ENCODE measurements at regions not wholly inside any gene's neighbourhood (a gene's known extent, or its start where the extent isn't known, plus 50 kb on each side); places are given as distances from the start of the nearest gene placed in this dataset.

DNA sequence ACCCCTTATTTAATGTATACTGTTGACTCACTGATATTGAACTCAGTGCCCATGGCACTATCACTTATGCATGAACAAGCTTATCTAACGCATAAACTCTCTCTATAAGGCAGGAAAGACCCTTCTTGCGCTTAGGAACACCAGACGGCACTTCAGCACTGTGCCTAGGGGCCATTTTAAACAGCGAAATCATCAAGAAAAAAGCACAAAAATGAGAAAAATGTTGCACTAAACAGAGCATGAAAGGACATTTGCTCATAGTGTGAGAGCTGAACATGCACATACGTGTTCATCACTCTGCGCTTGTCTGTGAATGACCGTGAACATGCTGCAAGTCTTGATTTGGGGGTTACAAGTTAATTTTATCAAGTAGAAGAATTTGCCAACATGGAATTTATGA lies 109.6 kb downstream of the WDR11 start:
- DNase-seq (ENCODE audit: low read depth in 4 of 4, low spot score in 3 of 4), result no peak

GRCh38 chr10:120961795-120962755 lies 110.9 kb downstream of the WDR11 start:
- DNase-seq (ENCODE audit: low read depth in 4 of 4, low spot score in 3 of 4), result no peak

- no peak for DNase-seq (ENCODE audit: low read depth in 4 of 4, low spot score in 3 of 4)
Measured at GRCh38 chr10:120962756-120963593, 111.8 kb downstream of the WDR11 start.

- DNase-seq (ENCODE audit: low read depth in 4 of 4, low spot score in 3 of 4), result no peak
Measured at GRCh38 chr10:120963594-120964220, 112.5 kb downstream of the WDR11 start.

GRCh38 chr10:120966657-120967045 lies 115.5 kb downstream of the WDR11 start:
- no peak for DNase-seq (ENCODE audit: low read depth in 4 of 4, low spot score in 3 of 4)

DNA sequence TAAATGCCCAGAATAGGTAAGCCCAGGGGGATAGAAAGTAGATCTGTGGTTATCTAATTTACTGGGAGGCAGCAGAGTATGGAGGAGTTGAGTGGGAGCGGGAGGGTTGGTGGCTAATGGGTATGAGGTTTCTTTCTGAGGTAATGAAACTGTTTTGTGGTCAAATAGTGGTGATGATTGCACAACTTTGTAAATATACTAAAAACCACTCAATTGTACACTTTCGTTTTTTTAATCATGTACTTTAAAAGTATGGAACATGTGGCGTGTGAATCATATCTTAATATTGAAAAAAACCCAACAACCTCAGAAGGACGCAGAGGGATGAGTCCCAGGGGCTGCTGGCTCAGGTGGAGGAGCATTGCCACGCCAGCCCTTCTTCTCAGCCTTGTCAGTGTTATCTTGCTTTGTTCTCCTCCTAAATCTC lies 118.1 kb downstream of the WDR11 start:
- DNase-seq (ENCODE audit: low read depth in 4 of 4, low spot score in 3 of 4), result no peak

- no peak for DNase-seq (ENCODE audit: low read depth in 4 of 4, low spot score in 3 of 4)
Measured at GRCh38 chr10:120970595-120971529, 119.7 kb downstream of the WDR11 start.

DNA sequence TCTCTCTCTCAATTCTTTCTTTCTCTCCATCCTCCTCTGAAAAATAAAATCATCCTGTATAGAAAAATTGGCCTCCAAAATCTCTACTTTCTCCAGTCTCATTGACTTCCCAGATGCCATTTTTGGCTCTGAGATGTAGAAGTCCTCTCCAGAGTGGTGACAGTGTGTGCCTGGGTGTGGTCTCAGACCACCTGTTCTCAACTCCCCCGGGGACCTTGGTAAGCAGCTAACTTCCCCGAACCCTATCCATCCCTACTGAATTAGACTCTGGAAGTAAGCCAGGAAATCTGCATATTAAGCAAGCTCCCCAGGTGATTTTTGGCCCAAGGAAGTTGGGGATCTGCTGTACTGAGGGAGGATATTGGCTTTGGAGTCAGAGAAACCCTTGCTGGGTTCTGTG lies 120.5 kb downstream of the WDR11 start:
- no peak for DNase-seq (ENCODE audit: low read depth in 4 of 4, low spot score in 3 of 4)

DNA sequence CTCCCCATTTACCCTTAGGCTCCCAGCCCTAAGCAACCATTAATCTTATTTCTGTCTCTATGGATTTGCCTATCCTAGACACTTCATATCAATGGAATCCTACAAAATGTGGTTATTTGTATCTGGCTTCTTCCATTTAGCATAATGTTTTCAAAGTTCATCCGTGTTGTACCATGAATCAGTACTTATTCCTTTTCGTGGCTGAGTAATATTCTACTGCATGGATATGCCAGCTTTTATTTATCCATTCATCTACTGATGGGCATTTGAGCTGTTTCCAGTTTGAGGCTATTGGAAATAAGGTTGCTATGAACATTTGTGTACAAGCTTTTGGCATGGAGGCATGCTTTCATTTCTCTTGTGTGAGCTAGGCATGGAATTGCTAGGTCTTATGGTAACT lies 121.1 kb downstream of the WDR11 start:
- DNase-seq (ENCODE audit: low read depth in 4 of 4, low spot score in 3 of 4), result no peak

DNA sequence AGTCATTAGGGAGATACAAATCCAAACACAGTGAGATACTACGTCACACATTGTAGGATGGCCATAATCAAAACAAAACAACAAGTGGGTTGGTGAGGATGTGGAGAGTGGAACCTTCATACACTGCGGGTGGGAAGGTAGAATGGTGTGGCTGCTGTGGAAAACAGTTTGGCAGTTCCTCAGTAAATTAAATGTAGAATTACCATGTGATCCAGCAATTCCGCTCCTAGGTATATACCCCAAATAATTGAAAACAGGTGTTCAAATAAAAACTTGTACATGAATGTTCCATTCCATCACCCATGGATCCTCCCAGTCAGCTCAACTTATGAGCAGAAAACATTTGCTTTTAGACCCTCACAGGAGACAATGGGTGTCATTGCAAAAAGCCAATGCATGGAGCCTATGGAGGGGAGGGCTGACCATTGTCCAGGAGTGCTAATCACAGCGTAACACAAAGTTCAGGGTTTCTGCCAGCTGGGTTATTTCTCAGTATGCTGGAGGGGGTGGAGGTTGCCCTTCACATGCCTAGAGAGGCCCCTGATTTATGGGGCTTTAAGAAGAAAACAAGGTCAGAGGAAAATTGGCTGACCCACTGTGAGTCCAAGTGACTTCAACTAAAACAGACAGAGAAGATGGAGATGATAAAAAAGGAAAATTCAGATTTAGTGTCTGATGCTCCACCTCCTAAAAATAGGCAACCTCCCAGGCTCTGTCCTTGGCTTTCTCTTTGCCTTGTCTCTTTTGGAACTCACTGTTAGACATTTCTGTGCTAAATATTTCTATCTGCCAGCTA lies 124.1 kb downstream of the WDR11 start:
- DNase-seq (ENCODE audit: low read depth in 4 of 4, low spot score in 3 of 4), result no peak

DNA sequence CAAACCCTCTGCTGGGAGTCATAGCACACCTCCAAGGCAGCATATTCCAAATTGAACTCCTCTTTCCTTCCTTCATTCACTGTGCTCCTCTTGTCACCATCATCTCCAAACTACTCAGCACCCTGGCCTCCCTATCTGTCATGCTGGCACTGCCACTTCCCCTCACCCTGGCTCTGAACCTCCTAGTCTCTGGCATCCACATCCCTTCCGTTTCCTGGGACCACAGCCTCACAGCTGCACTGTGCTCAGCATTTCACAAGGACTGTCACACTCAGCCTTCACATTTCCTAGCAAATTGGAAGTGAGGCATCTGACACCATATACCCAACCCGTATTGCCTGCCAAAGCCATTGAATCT lies 124.7 kb downstream of the WDR11 start:
- no peak for DNase-seq (ENCODE audit: low read depth in 4 of 4, low spot score in 3 of 4)

GRCh38 chr10:120977897-120978296 lies 126.7 kb downstream of the WDR11 start:
- DNase-seq (ENCODE audit: low read depth in 4 of 4, low spot score in 3 of 4), result no peak

- DNase-seq (ENCODE audit: low read depth in 4 of 4, low spot score in 3 of 4), result no peak
Measured at GRCh38 chr10:120978589-120979252, 127.6 kb downstream of the WDR11 start.

- DNase-seq (ENCODE audit: low read depth in 4 of 4, low spot score in 3 of 4), result peak in 1 of 4 donors; percentile 68
Measured at GRCh38 chr10:120979435-120980278, 128.5 kb downstream of the WDR11 start.

DNA sequence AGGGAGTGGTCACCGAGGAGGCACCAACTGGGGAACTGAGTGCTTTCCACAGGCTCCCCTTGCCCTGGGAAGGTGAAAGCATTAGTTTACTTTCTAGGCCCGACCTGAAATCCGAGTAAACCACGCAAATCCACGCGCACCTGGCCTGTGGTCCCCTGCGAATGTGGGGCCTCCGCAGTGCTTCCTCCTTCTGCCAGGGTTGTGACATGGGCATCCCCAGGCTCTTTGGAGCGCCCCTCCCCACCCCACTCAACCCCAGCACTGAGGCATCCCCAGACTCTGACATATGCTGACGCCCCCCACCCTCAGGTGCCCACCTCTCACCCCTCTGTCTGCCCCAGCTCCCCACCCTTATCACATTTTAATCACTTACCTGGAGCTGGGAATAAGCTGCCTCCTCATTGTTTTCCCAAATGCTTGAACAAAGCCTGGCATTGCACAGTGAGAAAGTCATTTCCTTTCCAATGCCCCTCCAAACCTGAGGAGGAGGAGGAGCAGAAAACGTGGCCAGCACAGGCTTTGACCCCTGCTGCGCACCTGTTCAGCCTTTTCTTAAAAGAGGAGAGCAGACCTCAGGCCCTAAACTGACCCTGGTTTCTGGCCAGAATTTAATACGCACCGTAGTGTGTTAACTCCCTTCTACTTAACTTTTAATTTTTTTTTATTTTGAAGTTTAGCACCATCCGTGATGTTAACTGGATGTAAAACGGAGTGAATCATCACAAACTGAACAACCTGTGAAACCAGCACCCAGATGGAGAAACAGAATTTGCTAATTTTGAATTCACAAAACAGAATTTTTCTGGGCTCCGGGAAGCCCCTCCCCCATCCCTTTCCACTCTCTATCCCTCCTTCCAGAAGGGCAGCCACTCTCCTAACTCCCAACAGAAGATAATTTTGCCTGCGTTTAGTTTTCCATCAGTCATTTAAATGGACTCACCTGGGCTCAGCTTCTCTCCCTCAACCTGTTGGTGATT lies 129.4 kb downstream of the WDR11 start:
- no peak for DNase-seq (ENCODE audit: low read depth in 4 of 4, low spot score in 3 of 4)

GRCh38 chr10:120981601-120982391 lies 130.6 kb downstream of the WDR11 start:
- no peak for DNase-seq (ENCODE audit: low read depth in 4 of 4, low spot score in 3 of 4)
